ENCODE measurements at regions not wholly inside any gene's neighbourhood (a gene's known extent, or its start where the extent isn't known, plus 50 kb on each side); places are given as distances from the start of the nearest gene placed in this dataset.
"Not testable (repeated sequence)": the region's sequence is repeated elsewhere in the genome, so short reads cannot be mapped to it uniquely, and the experiment has no call there.

GRCh38 chr4:130027973-130028372 is 932.0 kb downstream of the C4orf33 start:
- Mint-ChIP-seq H3K9me3 (ENCODE audit: unreplicated experiment) (no peaks in the 10 kb centered on the region), H3K27ac (ENCODE audit: unreplicated experiment) (no peak overlapping the region), H3K4me1 (ENCODE audit: unreplicated experiment) (peaks cover 33% of the 10 kb centered on the region), H3K4me3 (ENCODE audit: unreplicated experiment) (no peak overlapping the region), H3K36me3 (ENCODE audit: unreplicated experiment) (no peaks in the 10 kb centered on the region), H3K27me3 (ENCODE audit: unreplicated experiment) (no peaks in the 10 kb centered on the region)
- no peak for TF ChIP-seq CTCF (IDR thresholded peaks at IDR 0.05)
- DNase-seq (ENCODE audit: extremely low spot score, unreplicated experiment), result no peak

- no peak for TF ChIP-seq CTCF (IDR thresholded peaks at IDR 0.05)
- DNase-seq (ENCODE audit: extremely low spot score, unreplicated experiment), result no peak
- no peak overlapping the region for H3K4me3 Mint-ChIP-seq (ENCODE audit: unreplicated experiment)
- peaks cover 30% of the 10 kb centered on the region for H3K4me1 Mint-ChIP-seq (ENCODE audit: unreplicated experiment)
- H3K27me3 Mint-ChIP-seq (ENCODE audit: unreplicated experiment), result no peaks in the 10 kb centered on the region
- no peak overlapping the region for H3K27ac Mint-ChIP-seq (ENCODE audit: unreplicated experiment)
- no peaks in the 10 kb centered on the region for H3K36me3 Mint-ChIP-seq (ENCODE audit: unreplicated experiment)
- no peaks in the 10 kb centered on the region for H3K9me3 Mint-ChIP-seq (ENCODE audit: unreplicated experiment)
Measured at GRCh38 chr4:130028552-130028951, 932.6 kb downstream of the C4orf33 start.

- Mint-ChIP-seq H3K36me3 (ENCODE audit: unreplicated experiment) (no peaks in the 10 kb centered on the region), H3K27ac (ENCODE audit: unreplicated experiment) (no peak overlapping the region), H3K27me3 (ENCODE audit: unreplicated experiment) (no peaks in the 10 kb centered on the region), H3K4me3 (ENCODE audit: unreplicated experiment) (no peak overlapping the region), H3K9me3 (ENCODE audit: unreplicated experiment) (no peaks in the 10 kb centered on the region), H3K4me1 (ENCODE audit: unreplicated experiment) (peaks cover 30% of the 10 kb centered on the region)
- TF ChIP-seq CTCF (IDR thresholded peaks at IDR 0.05), result no peak
- DNase-seq (ENCODE audit: extremely low spot score, unreplicated experiment), result no peak
Measured at GRCh38 chr4:130029442-130029841, 933.5 kb downstream of the C4orf33 start.

- Mint-ChIP-seq H3K9me3 (ENCODE audit: unreplicated experiment) (no peaks in the 10 kb centered on the region), H3K4me3 (ENCODE audit: unreplicated experiment) (no peak overlapping the region), H3K27ac (ENCODE audit: unreplicated experiment) (no peak overlapping the region), H3K4me1 (ENCODE audit: unreplicated experiment) (peaks cover 44% of the 10 kb centered on the region), H3K36me3 (ENCODE audit: unreplicated experiment) (no peaks in the 10 kb centered on the region), H3K27me3 (ENCODE audit: unreplicated experiment) (no peaks in the 10 kb centered on the region)
- no peak for TF ChIP-seq CTCF (IDR thresholded peaks at IDR 0.05)
- DNase-seq (ENCODE audit: extremely low spot score, unreplicated experiment), result no peak
Measured at GRCh38 chr4:130031858-130032257, 935.9 kb downstream of the C4orf33 start.

- peaks cover 35% of the 10 kb centered on the region for H3K4me1 Mint-ChIP-seq (ENCODE audit: unreplicated experiment)
- H3K27me3 Mint-ChIP-seq (ENCODE audit: unreplicated experiment); H3K9me3 Mint-ChIP-seq (ENCODE audit: unreplicated experiment); H3K27ac Mint-ChIP-seq (ENCODE audit: unreplicated experiment); H3K36me3 Mint-ChIP-seq (ENCODE audit: unreplicated experiment); H3K4me3 Mint-ChIP-seq (ENCODE audit: unreplicated experiment); DNase-seq (ENCODE audit: extremely low spot score, unreplicated experiment): not testable (repeated sequence)
Measured at GRCh38 chr4:130033657-130034056, 937.7 kb downstream of the C4orf33 start.

GRCh38 chr4:130034876-130035275 is 938.9 kb downstream of the C4orf33 start:
- Mint-ChIP-seq H3K27ac (ENCODE audit: unreplicated experiment) (peak overlapping the region; percentile 73), H3K9me3 (ENCODE audit: unreplicated experiment) (no peaks in the 10 kb centered on the region), H3K4me1 (ENCODE audit: unreplicated experiment) (peaks cover 39% of the 10 kb centered on the region), H3K27me3 (ENCODE audit: unreplicated experiment) (no peaks in the 10 kb centered on the region), H3K36me3 (ENCODE audit: unreplicated experiment) (no peaks in the 10 kb centered on the region), H3K4me3 (ENCODE audit: unreplicated experiment) (no peak overlapping the region)
- no peak for DNase-seq (ENCODE audit: extremely low spot score, unreplicated experiment)
- no peak for TF ChIP-seq CTCF (IDR thresholded peaks at IDR 0.05)
